SU-DHL-6 (cell line): ENCODE measurements at regions not wholly inside any gene's neighbourhood (a gene's known extent, or its start where the extent isn't known, plus 50 kb on each side); places are given as distances from the start of the nearest gene placed in this dataset.

Experiments used
- H2AFZ ChIP-seq: fragments of 200-600 bp; sonication (generic); 2 replicates; pipeline ENCODE4 v1.6.1; 2014; ENCODE audit warnings: low read depth, mild to moderate bottlenecking, moderate library complexity, mixed read lengths, antibody characterized with exemption, low read length; ENCODE audit not compliant: severe bottlenecking
- H3F3A ChIP-seq: fragments of 200-600 bp; shearing (Covaris generic); 2 replicates; pipeline ENCODE4 v1.6.0; 2016; ENCODE audit warnings: antibody characterized with exemption, mild to moderate bottlenecking; ENCODE audit not compliant: insufficient read depth
- H3K27ac ChIP-seq: fragments of 200-600 bp; sonication (generic); 2 replicates; pipeline ENCODE4 v1.5.1; 2016; ENCODE audit warnings: low read depth, mild to moderate bottlenecking, low read length, moderate library complexity, mixed read lengths
- H3K27me3 ChIP-seq: fragments of 200-600 bp; sonication (generic), shearing (Covaris generic); 2 replicates; pipeline ENCODE4 v1.6.0; 2014; ENCODE audit warnings: mild to moderate bottlenecking, low read length
- H3K36me3 ChIP-seq: fragments of 200-600 bp; sonication (generic); 2 replicates; pipeline ENCODE4 v1.6.1; 2014; ENCODE audit warnings: mild to moderate bottlenecking, low read length, mixed read lengths
- H3K4me2 ChIP-seq: fragments of 300-600, 200-600 bp; shearing (Covaris generic), sonication (generic); 2 replicates; pipeline ENCODE4 v1.6.0; 2014; ENCODE audit warnings: low read length, low read depth, mild to moderate bottlenecking; ENCODE audit not compliant: poor library complexity, severe bottlenecking
- H3K4me3 ChIP-seq: fragments of 200-600 bp; sonication (generic); 2 replicates; pipeline ENCODE4 v1.5.1; 2014; ENCODE audit warnings: antibody characterized with exemption, low read length, mild to moderate bottlenecking, mixed read lengths; ENCODE audit not compliant: insufficient read depth, poor library complexity, severe bottlenecking
- H3K79me2 ChIP-seq: fragments of 200-600 bp; sonication (generic); 2 replicates; pipeline ENCODE4 v1.6.1; 2014; ENCODE audit warnings: mild to moderate bottlenecking, low read length, moderate library complexity; ENCODE audit not compliant: insufficient read depth
- H3K9ac ChIP-seq: fragments of 200-600 bp; sonication (generic); 2 replicates; pipeline ENCODE4 v1.7.0; 2014; ENCODE audit warnings: mild to moderate bottlenecking, low read length
- H3K9me2 ChIP-seq: fragments of 200-600 bp; sonication (generic); replicated peaks from 2 replicates; pipeline ENCODE4 v1.6.1; 2014; ENCODE audit warnings: low read length; ENCODE audit not compliant: insufficient read depth
- H3K9me3 ChIP-seq: fragments of 200-600 bp; sonication (generic); 2 replicates; pipeline ENCODE4 v1.6.1; 2014; ENCODE audit warnings: low read length, mixed read lengths; ENCODE audit not compliant: insufficient read depth
- H4K20me1 ChIP-seq: fragments of 200-600 bp; sonication (generic); 2 replicates; pipeline ENCODE4 v1.6.1; 2014; ENCODE audit warnings: low read depth, mild to moderate bottlenecking, antibody characterized with exemption, low read length, moderate library complexity, mixed read lengths
- CTCF ChIP-seq: fragments of 200-600 bp; sonication (generic); IDR thresholded peaks from one replicate; pipeline ENCODE4 v1.5.1; 2017; ENCODE audit warnings: antibody characterized with exemption, mild to moderate bottlenecking, low read length, moderate library complexity; ENCODE audit not compliant: insufficient read depth, poor library complexity, severe bottlenecking
- EZH2phosphoT487 ChIP-seq: fragments of 200-600 bp; sonication (generic), shearing (Covaris generic); conservative IDR thresholded peaks from 2 replicates; pipeline ENCODE4 v1.6.1; 2018; ENCODE audit warnings: mild to moderate bottlenecking, antibody characterized with exemption, low read length, moderate library complexity, mixed read lengths

GRCh38 chr7:113456533-113456932 is 338.2 kb upstream of the SMIM30 start:
- Histone ChIP-seq H2AFZ (no peak overlapping the region), H4K20me1 (no peaks in the 10 kb centered on the region)

GRCh38 chr7:113454597-113455169 is 336.3 kb upstream of the SMIM30 start:
- no peaks in the 10 kb centered on the region for H3K36me3 ChIP-seq
- no peak overlapping the region for H3K4me2 ChIP-seq
- H3K9me3 ChIP-seq: no peaks in the 10 kb centered on the region
- H3K27me3 ChIP-seq: no peaks in the 10 kb centered on the region
- H4K20me1 ChIP-seq: no peaks in the 10 kb centered on the region
- no peak overlapping the region for H3K4me3 ChIP-seq
- H3K9ac ChIP-seq: no peak overlapping the region
- H3F3A ChIP-seq: no peaks in the 10 kb centered on the region
- no peak overlapping the region for H3K27ac ChIP-seq
- H3K9me2 ChIP-seq: no peaks in the 10 kb centered on the region
- no peaks in the 10 kb centered on the region for H3K79me2 ChIP-seq
- no peak overlapping the region for H2AFZ ChIP-seq
- TF ChIP-seq EZH2phosphoT487 (no peak), CTCF (no peak)

More at GRCh38 chr7:113456533-113456932, 338.2 kb upstream of the SMIM30 start:
- no peaks in the 10 kb centered on the region for H3K36me3 ChIP-seq
- H3K4me2 ChIP-seq: no peak overlapping the region
- H3F3A ChIP-seq: no peaks in the 10 kb centered on the region
- H3K9me3 ChIP-seq: no peaks in the 10 kb centered on the region
- no peak overlapping the region for H3K27ac ChIP-seq
- H3K4me3 ChIP-seq: no peak overlapping the region
- H3K27me3 ChIP-seq: no peaks in the 10 kb centered on the region
- H3K79me2 ChIP-seq: no peaks in the 10 kb centered on the region
- TF ChIP-seq EZH2phosphoT487: no peak
- no peak for TF ChIP-seq CTCF
- no peak overlapping the region for H3K9ac ChIP-seq
- no peaks in the 10 kb centered on the region for H3K9me2 ChIP-seq

- Histone ChIP-seq H3K27ac (no peak overlapping the region), H2AFZ (no peak overlapping the region), H3K36me3 (no peaks in the 10 kb centered on the region)
These were observed 333.9 kb upstream of the SMIM30 start for GRCh38 chr7:113452245-113452644.

More at GRCh38 chr7:113452245-113452644, 333.9 kb upstream of the SMIM30 start:
- H3K9ac ChIP-seq: no peak overlapping the region
- H3K9me3 ChIP-seq: no peaks in the 10 kb centered on the region
- no peaks in the 10 kb centered on the region for H3K27me3 ChIP-seq
- no peaks in the 10 kb centered on the region for H4K20me1 ChIP-seq
- H3K4me3 ChIP-seq: no peak overlapping the region
- TF ChIP-seq CTCF (no peak), EZH2phosphoT487 (no peak)
- no peaks in the 10 kb centered on the region for H3K9me2 ChIP-seq
- no peak overlapping the region for H3K4me2 ChIP-seq
- no peaks in the 10 kb centered on the region for H3K79me2 ChIP-seq
- no peaks in the 10 kb centered on the region for H3F3A ChIP-seq
